H9 (cell line): ENCODE measurements at regions not wholly inside any gene's neighbourhood (a gene's known extent, or its start where the extent isn't known, plus 50 kb on each side); places are given as distances from the start of the nearest gene placed in this dataset.

Experiments
- DNase-seq: peaks from one replicate; pipeline ENCODE4 v3.0.0-alpha.2; 2017
- H2AFZ ChIP-seq: one replicate; pipeline ENCODE4 v1.6.1; 2013; ENCODE audit warnings: mild to moderate bottlenecking, low read length, control low read depth, moderate library complexity
- H2AK5ac ChIP-seq: 2 replicates; pipeline ENCODE4 v1.6.1; 2013; ENCODE audit warnings: low read length, control low read depth, mixed read lengths; ENCODE audit not compliant: insufficient read length
- H2BK120ac ChIP-seq: one replicate; pipeline ENCODE4 v1.6.1; 2013; ENCODE audit warnings: low read depth, mild to moderate bottlenecking, low read length, control low read depth, inconsistent platforms; ENCODE audit not compliant: poor library complexity, severe bottlenecking
- H2BK12ac ChIP-seq: 2 replicates; pipeline ENCODE4 v1.6.1; 2013; ENCODE audit warnings: low read length, control low read depth, mixed read lengths, low read depth; ENCODE audit not compliant: insufficient read length
- H2BK15ac ChIP-seq: 2 replicates; pipeline ENCODE4 v1.6.1; 2013; ENCODE audit warnings: low read depth, low read length, control low read depth
- H2BK20ac ChIP-seq: one replicate; pipeline ENCODE4 v1.6.1; 2013; ENCODE audit warnings: low read depth, mild to moderate bottlenecking, low read length, control low read depth, inconsistent platforms; ENCODE audit not compliant: poor library complexity, severe bottlenecking
- H2BK5ac ChIP-seq: 2 replicates; pipeline ENCODE4 v1.6.1; 2013; ENCODE audit warnings: low read length, control low read depth, mixed read lengths; ENCODE audit not compliant: insufficient read length
- H3K14ac ChIP-seq: 2 replicates; pipeline ENCODE4 v1.6.1; 2013; ENCODE audit warnings: low read length, control low read depth; ENCODE audit not compliant: insufficient read depth
- H3K18ac ChIP-seq: 2 replicates; pipeline ENCODE4 v1.6.1; 2013; ENCODE audit warnings: low read depth, mild to moderate bottlenecking, mixed read lengths, low read length, control low read depth; ENCODE audit not compliant: insufficient read length
- H3K23ac ChIP-seq: 2 replicates; pipeline ENCODE4 v1.6.1; 2013; ENCODE audit warnings: low read length, control low read depth, mixed read lengths, low read depth; ENCODE audit not compliant: insufficient read length
- H3K23me2 ChIP-seq: 2 replicates; pipeline ENCODE4 v1.6.1; 2013; ENCODE audit warnings: low read depth, mild to moderate bottlenecking, mixed read lengths, low read length, control low read depth; ENCODE audit not compliant: insufficient read length, poor library complexity, severe bottlenecking
- H3K27ac ChIP-seq: 2 replicates; pipeline ENCODE4 v1.5.1; 2013; ENCODE audit warnings: low read length, control low read depth, mixed read lengths, low read depth; ENCODE audit not compliant: insufficient read length
- H3K27me3 ChIP-seq: 2 replicates; pipeline ENCODE4 v1.6.1; 2013; ENCODE audit warnings: low read length, control low read depth, inconsistent platforms; ENCODE audit not compliant: insufficient read depth
- H3K4ac ChIP-seq: 2 replicates; pipeline ENCODE4 v1.6.1; 2013; ENCODE audit warnings: low read depth, mild to moderate bottlenecking, control low read depth, inconsistent platforms, low read length, moderate library complexity
- H3K4me1 ChIP-seq: 2 replicates; pipeline ENCODE4 v1.6.1; 2013; ENCODE audit warnings: low read length, control low read depth, inconsistent platforms; ENCODE audit not compliant: insufficient read depth
- H3K4me2 ChIP-seq: 2 replicates; pipeline ENCODE4 v1.6.1; 2013; ENCODE audit warnings: low read length, control low read depth, mixed read lengths; ENCODE audit not compliant: insufficient read length, insufficient read depth
- H3K56ac ChIP-seq: 2 replicates; pipeline ENCODE4 v1.6.1; 2013; ENCODE audit warnings: low read depth, mild to moderate bottlenecking, mixed read lengths, low read length, control low read depth; ENCODE audit not compliant: insufficient read length
- H3K79me1 ChIP-seq: 2 replicates; pipeline ENCODE4 v1.6.1; 2013; ENCODE audit warnings: low read depth, mild to moderate bottlenecking, moderate library complexity, low read length, control low read depth, inconsistent platforms; ENCODE audit not compliant: insufficient read depth, poor library complexity, severe bottlenecking
- H3K79me2 ChIP-seq: 2 replicates; pipeline ENCODE4 v1.6.1; 2013; ENCODE audit warnings: low read length, control low read depth, inconsistent platforms; ENCODE audit not compliant: insufficient read depth
- H3K9ac ChIP-seq: 2 replicates; pipeline ENCODE4 v1.6.1; 2013; ENCODE audit warnings: low read length, control low read depth, mixed read lengths; ENCODE audit not compliant: insufficient read length; ENCODE audit errors: extremely low read depth
- H3K9me3 ChIP-seq: one replicate; pipeline ENCODE4 v1.6.1; 2013; ENCODE audit warnings: low read depth, low read length, inconsistent platforms; ENCODE audit not compliant: control insufficient read depth
- H3T11ph ChIP-seq: one replicate; pipeline ENCODE4 v1.6.1; 2013; ENCODE audit warnings: mild to moderate bottlenecking, low read length, control low read depth, inconsistent platforms
- H4K20me1 ChIP-seq: one replicate; pipeline ENCODE4 v1.6.1; 2013; ENCODE audit not compliant: control insufficient read depth, insufficient read length, insufficient read depth
- H4K5ac ChIP-seq: 2 replicates; pipeline ENCODE4 v1.6.1; 2013; ENCODE audit warnings: low read depth, mild to moderate bottlenecking, mixed read lengths, low read length, control low read depth; ENCODE audit not compliant: insufficient read length
- H4K8ac ChIP-seq: replicated peaks from 2 replicates; pipeline ENCODE4 v1.6.1; 2013; ENCODE audit warnings: low read length, control low read depth, mixed read lengths, low read depth; ENCODE audit not compliant: insufficient read length
- H4K91ac ChIP-seq: 2 replicates; pipeline ENCODE4 v1.6.1; 2013; ENCODE audit warnings: low read depth, mild to moderate bottlenecking, moderate library complexity, mixed read lengths, low read length, control low read depth; ENCODE audit not compliant: insufficient read length
- H3K27ac Mint-ChIP-seq, 3 experiments: 2 replicates in 2 of 3; 3 replicates in 1 of 3; pipeline ENCODE4 v1.8.0; 2020 to 2021; ENCODE audit warnings: mixed read lengths in 3 of 3, mild to moderate bottlenecking in 1 of 3, moderate library complexity in 1 of 3
- H3K27me3 Mint-ChIP-seq: 2 replicates; pipeline ENCODE4 v1.8.0; 2021; ENCODE audit warnings: low read depth, mild to moderate bottlenecking, moderate library complexity, mixed read lengths
- H3K36me3 Mint-ChIP-seq, 3 experiments: 2 replicates in 2 of 3; 3 replicates in 1 of 3; pipeline ENCODE4 v1.8.0; 2020 to 2021; ENCODE audit warnings: low read depth in 3 of 3, mixed read lengths in 3 of 3; ENCODE audit not compliant: insufficient read depth in 1 of 3
- H3K4me1 Mint-ChIP-seq, 2 experiments: 2 replicates each; pipeline ENCODE4 v1.8.0; 2020; ENCODE audit warnings: mixed read lengths in 2 of 2
- H3K4me3 Mint-ChIP-seq, 2 experiments: 2 replicates in 1 of 2; 3 replicates in 1 of 2; pipeline ENCODE4 v1.8.0; 2020 to 2021; ENCODE audit warnings: mild to moderate bottlenecking in 2 of 2, mixed read lengths in 2 of 2, moderate library complexity in 1 of 2
- H3K9me3 Mint-ChIP-seq, 2 experiments: 2 replicates in 1 of 2; 3 replicates in 1 of 2; pipeline ENCODE4 v1.8.0; 2020; ENCODE audit warnings: mild to moderate bottlenecking in 2 of 2, mixed read lengths in 2 of 2, moderate library complexity in 1 of 2
- WGBS: extraction: QIAGEN DNeasy Blood & Tissue Kit; methylation state at CpG from one replicate; pipeline ENCODE4 v1.1.7; 2013; ENCODE audit warnings: missing lambda C conversion rate, low lambda C conversion rate, mixed read lengths; ENCODE audit not compliant: insufficient read length; ENCODE audit errors: extremely low coverage; 5-methylcytosine and 5-hydroxymethylcytosine counted together
- TF ChIP-seq, protein P1 (sequence below): fragments of 200-600 bp; sonication (generic); conservative IDR thresholded peaks from 3 replicates; pipeline ENCODE4 v1.8.0; 2021; ENCODE audit warnings: antibody characterized with exemption, mild to moderate bottlenecking

DNA sequence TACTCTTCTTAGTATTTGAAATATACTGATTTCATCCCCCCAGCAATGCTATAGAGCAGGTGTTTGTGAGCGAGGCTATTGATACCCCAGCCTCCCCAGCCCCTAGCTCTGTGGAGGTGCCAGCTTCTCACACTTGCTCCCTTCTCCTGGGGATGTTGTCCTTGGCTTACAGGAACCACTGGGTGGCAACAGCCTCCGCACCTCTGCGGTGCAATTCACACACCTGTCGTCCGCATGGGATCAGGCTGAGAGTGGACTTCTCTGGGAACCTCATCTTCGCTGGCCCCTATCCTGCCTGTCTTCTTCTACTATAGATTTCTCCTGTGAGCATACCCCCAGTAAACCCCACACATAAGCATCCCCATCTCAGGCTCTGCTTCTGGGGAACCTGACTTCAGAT, 103.9 kb upstream of the SLC6A11 start:
- Mint-ChIP-seq H3K9me3 (peaks cover 0 to 3% of the 10 kb centered on the region in 2 experiments; a peak in 4 of 5 replicates), H3K4me3 (no peak overlapping the region), H3K36me3 (no peaks in the 10 kb centered on the region), H3K4me1 (peaks cover 1% of the 10 kb centered on the region in 2 experiments), H3K27ac (no peak overlapping the region), H3K27me3 (peaks cover 66% of the 10 kb centered on the region)
- no peak overlapping the region for H2BK20ac ChIP-seq
- no peak overlapping the region for H4K8ac ChIP-seq
- H2AK5ac ChIP-seq = no peak overlapping the region
- TF ChIP-seq, protein P1, sequence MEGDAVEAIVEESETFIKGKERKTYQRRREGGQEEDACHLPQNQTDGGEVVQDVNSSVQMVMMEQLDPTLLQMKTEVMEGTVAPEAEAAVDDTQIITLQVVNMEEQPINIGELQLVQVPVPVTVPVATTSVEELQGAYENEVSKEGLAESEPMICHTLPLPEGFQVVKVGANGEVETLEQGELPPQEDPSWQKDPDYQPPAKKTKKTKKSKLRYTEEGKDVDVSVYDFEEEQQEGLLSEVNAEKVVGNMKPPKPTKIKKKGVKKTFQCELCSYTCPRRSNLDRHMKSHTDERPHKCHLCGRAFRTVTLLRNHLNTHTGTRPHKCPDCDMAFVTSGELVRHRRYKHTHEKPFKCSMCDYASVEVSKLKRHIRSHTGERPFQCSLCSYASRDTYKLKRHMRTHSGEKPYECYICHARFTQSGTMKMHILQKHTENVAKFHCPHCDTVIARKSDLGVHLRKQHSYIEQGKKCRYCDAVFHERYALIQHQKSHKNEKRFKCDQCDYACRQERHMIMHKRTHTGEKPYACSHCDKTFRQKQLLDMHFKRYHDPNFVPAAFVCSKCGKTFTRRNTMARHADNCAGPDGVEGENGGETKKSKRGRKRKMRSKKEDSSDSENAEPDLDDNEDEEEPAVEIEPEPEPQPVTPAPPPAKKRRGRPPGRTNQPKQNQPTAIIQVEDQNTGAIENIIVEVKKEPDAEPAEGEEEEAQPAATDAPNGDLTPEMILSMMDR = peak; percentile 14; the same call in 1 of the 3 replicates
- no peak overlapping the region for H3K9ac ChIP-seq
- peaks cover 2% of the 10 kb centered on the region; the same call in 1 of the 2 replicates for H3K27me3 ChIP-seq
- no peak overlapping the region for H3K14ac ChIP-seq
- H3K18ac ChIP-seq = no peak overlapping the region
- no peak overlapping the region for H4K91ac ChIP-seq
- H4K20me1 ChIP-seq = no peaks in the 10 kb centered on the region
- H2BK12ac ChIP-seq = no peak overlapping the region
- no CpG with 5 or more reads among the region's 6 CpGs for WGBS
- no peak overlapping the region for H3K4me2 ChIP-seq
- no peak overlapping the region for H2BK15ac ChIP-seq
- H3T11ph ChIP-seq = no peak overlapping the region
- H3K4me1 ChIP-seq = peaks cover 1% of the 10 kb centered on the region; the same call in 1 of the 2 replicates
- H3K56ac ChIP-seq = no peak overlapping the region
- DNase-seq = no peak
- no peak overlapping the region for H4K5ac ChIP-seq
- no peak overlapping the region for H2BK120ac ChIP-seq
- H3K9me3 ChIP-seq = no peaks in the 10 kb centered on the region
- no peaks in the 10 kb centered on the region for H3K79me1 ChIP-seq
- no peak overlapping the region for H3K4ac ChIP-seq
- H2AFZ ChIP-seq = no peak overlapping the region
- H3K27ac ChIP-seq = no peak overlapping the region
- peaks cover 3% of the 10 kb centered on the region for H3K23me2 ChIP-seq
- H3K23ac ChIP-seq = no peak overlapping the region
- H3K79me2 ChIP-seq = no peaks in the 10 kb centered on the region
- H2BK5ac ChIP-seq = no peak overlapping the region
